Hematopoietic multipotent progenitor cell treated with erythropoietin and hydrocortisone succinate and interleukin-3 and kit ligand, for 8 days (in vitro differentiated cells): ENCODE measurements at regions not wholly inside any gene's neighbourhood (a gene's known extent, or its start where the extent isn't known, plus 50 kb on each side); places are given as distances from the start of the nearest gene placed in this dataset.

Experiments used
- DNase-seq: peaks from one replicate; pipeline ENCODE4 v3.0.0-alpha.2; 2015

DNA sequence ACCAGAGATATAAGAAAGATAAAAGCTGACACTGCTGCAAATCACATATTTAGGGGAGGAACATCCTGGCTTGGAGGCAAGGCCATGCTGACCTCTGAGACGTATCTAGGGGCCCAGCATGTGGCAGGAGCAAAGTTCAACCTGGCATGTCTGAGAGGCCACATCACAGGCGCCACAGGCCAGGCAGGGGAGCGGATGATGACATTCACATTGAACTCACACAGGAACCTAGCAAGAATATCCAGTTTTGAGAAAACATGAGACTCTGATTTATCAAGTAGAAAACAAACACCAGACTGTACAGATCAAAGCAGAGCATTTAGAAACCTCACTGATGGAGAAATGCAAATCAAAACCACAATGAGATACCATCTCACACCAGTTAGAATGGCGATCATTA lies 64.2 kb upstream of the STK32A start:
- no peak for DNase-seq

GRCh38 chr5:147174671-147175265 lies 60.1 kb upstream of the STK32A start:
- no peak for DNase-seq

- DNase-seq, result no peak
Measured at GRCh38 chr5:147175516-147176097, 59.2 kb upstream of the STK32A start.

DNA sequence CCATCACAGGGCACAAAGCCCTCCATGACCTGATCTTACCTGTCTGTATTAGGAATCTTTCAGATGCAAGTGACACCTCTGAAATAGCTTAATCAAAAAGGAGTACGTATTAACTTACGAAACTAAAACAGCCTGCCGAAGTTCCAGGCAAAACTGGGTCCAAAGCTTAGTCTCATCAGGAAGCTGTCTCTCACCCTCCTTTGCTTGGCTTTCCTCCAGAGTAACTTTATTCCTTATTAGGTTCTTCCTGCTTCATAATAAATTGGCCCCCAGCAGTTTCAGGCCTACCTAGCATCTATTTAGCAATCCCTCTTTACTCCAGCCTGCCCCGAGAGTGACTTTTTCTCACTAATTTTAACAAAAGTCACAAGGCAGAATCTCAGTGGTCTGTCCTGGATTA lies 58.4 kb upstream of the STK32A start:
- no peak for DNase-seq

- DNase-seq, result no peak
Measured at GRCh38 chr5:147177125-147177840, 57.5 kb upstream of the STK32A start.

DNA sequence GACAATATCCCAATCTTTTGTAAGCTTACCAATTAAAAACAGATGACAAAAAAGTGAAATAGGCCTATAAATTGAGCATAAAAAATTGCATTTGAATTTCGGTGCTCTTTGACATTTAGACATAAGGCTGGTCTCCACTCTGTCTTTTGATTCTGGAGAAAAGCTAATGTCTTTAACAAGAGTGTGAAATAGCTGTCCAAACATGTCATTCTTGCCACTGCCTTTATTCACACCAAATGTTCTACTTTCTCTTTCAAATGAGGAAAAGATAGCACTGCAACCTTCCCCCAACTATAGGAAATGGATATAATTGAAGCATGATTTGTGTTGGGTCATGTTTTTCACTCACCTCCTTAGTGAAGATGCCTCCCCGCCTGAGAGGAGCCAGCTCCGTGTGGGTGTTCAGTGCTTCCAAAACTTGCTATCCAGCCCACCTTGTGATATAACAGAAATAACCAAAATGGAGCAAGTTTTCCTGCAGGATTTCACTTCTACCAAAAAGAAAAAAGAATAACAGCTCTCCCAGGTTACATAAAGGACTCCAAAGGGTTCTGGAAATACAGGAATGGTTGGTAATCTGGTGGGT lies 55.2 kb upstream of the STK32A start:
- no peak for DNase-seq

GRCh38 chr5:147180751-147181150 lies 54.1 kb upstream of the STK32A start:
- DNase-seq, result no peak
